WI38 (cell line): ENCODE measurements at regions not wholly inside any gene's neighbourhood (a gene's known extent, or its start where the extent isn't known, plus 50 kb on each side); places are given as distances from the start of the nearest gene placed in this dataset.

Experiments used
- H3K4me3 ChIP-seq: 2 replicates; pipeline ENCODE4 v1.5.1; 2011; ENCODE audit warnings: low read depth, mild to moderate bottlenecking, control low read depth, low read length
- CTCF ChIP-seq: IDR thresholded peaks from 2 replicates; pipeline ENCODE4 v1.5.1; 2012; ENCODE audit warnings: low read depth, mild to moderate bottlenecking, control low read depth, low read length

- H3K4me3 ChIP-seq: no peak overlapping the region
- no peak for TF ChIP-seq CTCF
Measured at GRCh38 chr3:72698154-72698917, 149.9 kb downstream of the SHQ1 start.

GRCh38 chr3:72697717-72698116 is 150.5 kb downstream of the SHQ1 start:
- TF ChIP-seq CTCF: no peak
- no peak overlapping the region for H3K4me3 ChIP-seq

GRCh38 chr3:72696815-72697214 is 151.4 kb downstream of the SHQ1 start:
- no peak for TF ChIP-seq CTCF

GRCh38 chr3:72694398-72694797 is 153.8 kb downstream of the SHQ1 start:
- no peak for TF ChIP-seq CTCF
- H3K4me3 ChIP-seq: no peak overlapping the region

More at GRCh38 chr3:72696815-72697214, 151.4 kb downstream of the SHQ1 start:
- no peak overlapping the region for H3K4me3 ChIP-seq

- no peak for TF ChIP-seq CTCF
- H3K4me3 ChIP-seq: no peak overlapping the region
Measured at GRCh38 chr3:72692990-72693389, 155.3 kb downstream of the SHQ1 start.

GRCh38 chr3:72690629-72691028 is 157.6 kb downstream of the SHQ1 start:
- TF ChIP-seq CTCF: no peak
- no peak overlapping the region for H3K4me3 ChIP-seq

GRCh38 chr3:72682936-72683452 is 165.3 kb downstream of the SHQ1 start:
- H3K4me3 ChIP-seq: no peak overlapping the region
- TF ChIP-seq CTCF: no peak
